ENCODE measurements at regions not wholly inside any gene's neighbourhood (a gene's known extent, or its start where the extent isn't known, plus 50 kb on each side); places are given as distances from the start of the nearest gene placed in this dataset.

GRCh38 chr5:164065266-164065665, 559.8 kb downstream of the MAT2B start:
- no peak for TF ChIP-seq ZNF274 (IDR thresholded peaks at IDR 0.05; ENCODE audit: low read depth, low read length)
- H3K4me3 ChIP-seq (ENCODE audit: low read length), result no peak overlapping the region

DNA sequence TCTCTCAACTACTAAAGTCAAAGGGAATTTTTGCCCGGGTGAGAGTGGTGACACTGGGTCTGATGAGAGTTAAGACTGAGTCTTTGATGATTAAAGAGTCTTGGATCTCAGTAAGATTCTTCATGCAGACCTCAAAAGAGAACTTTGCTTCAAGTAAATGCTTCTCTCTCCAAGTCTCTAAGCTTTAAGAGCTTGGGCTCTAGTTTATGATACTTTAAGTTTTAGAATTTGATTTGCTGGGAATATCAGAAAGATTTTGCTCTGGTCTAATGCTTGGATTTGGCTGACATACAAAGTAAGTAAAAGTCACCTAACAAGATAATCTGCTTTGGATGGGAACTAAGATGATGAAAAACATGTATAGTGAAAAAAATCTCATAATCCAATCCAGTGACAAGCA, 566.3 kb downstream of the MAT2B start:
- no peak for TF ChIP-seq ZNF274 (IDR thresholded peaks at IDR 0.05; ENCODE audit: low read depth, low read length)
- H3K4me3 ChIP-seq (ENCODE audit: low read length), result no peak overlapping the region

DNA sequence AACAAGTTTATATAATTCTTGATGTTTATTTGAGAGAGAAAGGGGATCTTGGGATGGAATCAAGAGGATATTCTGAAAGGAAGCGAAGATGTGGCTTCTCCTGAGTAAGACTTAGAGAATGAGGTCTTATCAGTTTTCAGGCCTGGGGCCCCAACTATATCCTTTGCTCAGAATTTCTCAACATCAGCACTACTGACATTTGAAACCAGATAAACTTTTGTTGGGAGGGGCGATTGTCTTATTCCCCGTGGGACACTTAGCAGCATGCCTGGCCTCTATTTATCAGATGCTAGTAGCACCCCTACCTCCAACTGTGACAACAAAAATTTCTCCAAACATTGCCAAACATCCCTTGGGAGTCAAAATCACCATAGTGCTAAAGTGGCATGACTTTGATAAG, 567.7 kb downstream of the MAT2B start:
- no peak for TF ChIP-seq ZNF274 (IDR thresholded peaks at IDR 0.05; ENCODE audit: low read depth, low read length)
- no peak overlapping the region for H3K4me3 ChIP-seq (ENCODE audit: low read length)

DNA sequence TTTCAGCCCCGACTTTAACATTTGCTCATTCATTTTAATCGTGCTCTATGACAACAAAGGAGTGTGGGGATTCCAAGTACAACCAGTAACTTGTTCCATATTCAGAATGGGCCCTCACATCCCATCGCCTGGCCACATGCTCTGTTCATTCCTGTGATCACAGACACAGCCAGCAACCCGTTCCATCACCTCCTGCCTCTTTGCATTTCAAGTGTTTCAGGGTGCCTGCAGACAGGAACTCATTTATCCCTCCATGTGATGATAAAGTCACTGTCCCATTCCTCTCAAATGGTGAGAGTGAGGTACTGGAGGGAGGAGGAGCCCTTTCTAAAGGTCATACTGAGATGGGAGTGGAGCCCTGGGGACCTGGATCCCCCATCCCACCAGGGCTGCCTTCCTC, 571.1 kb downstream of the MAT2B start:
- no peak for TF ChIP-seq ZNF274 (IDR thresholded peaks at IDR 0.05; ENCODE audit: low read depth, low read length)
- H3K4me3 ChIP-seq (ENCODE audit: low read length), result no peak overlapping the region

- TF ChIP-seq ZNF274 (IDR thresholded peaks at IDR 0.05; ENCODE audit: low read depth, low read length), result no peak
- H3K4me3 ChIP-seq (ENCODE audit: low read length), result no peak overlapping the region
Observed at GRCh38 chr5:164090358-164090757, 584.9 kb downstream of the MAT2B start.

GRCh38 chr5:164091836-164092235, 586.4 kb downstream of the MAT2B start:
- no peak for TF ChIP-seq ZNF274 (IDR thresholded peaks at IDR 0.05; ENCODE audit: low read depth, low read length)
- no peak overlapping the region for H3K4me3 ChIP-seq (ENCODE audit: low read length)

DNA sequence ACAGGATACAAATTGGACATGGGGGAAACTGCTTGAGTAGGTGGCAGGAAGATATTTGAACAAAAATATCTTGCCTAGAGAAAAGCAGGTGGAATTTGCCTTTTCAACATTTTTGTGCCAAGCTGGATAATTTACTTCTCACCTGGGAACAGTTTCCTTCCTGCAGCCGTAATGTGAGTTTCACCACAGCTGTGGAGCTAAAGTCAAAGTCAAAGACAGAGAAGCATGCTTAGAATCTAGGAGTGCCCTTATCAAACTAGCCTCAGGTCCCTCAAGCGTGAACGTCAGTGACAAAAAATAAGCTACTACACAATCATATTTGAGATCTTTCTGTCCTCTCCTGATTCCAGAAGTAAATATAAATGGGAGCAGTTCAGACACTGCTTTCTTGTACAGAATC, 588.9 kb downstream of the MAT2B start:
- H3K4me3 ChIP-seq (ENCODE audit: low read length), result no peak overlapping the region
- TF ChIP-seq ZNF274 (IDR thresholded peaks at IDR 0.05; ENCODE audit: low read depth, low read length), result no peak

GRCh38 chr5:164097749-164098148, 592.3 kb downstream of the MAT2B start:
- no peak for TF ChIP-seq ZNF274 (IDR thresholded peaks at IDR 0.05; ENCODE audit: low read depth, low read length)
- H3K4me3 ChIP-seq (ENCODE audit: low read length), result no peak overlapping the region

- H3K4me3 ChIP-seq (ENCODE audit: low read length), result no peak overlapping the region
- TF ChIP-seq ZNF274 (IDR thresholded peaks at IDR 0.05; ENCODE audit: low read depth, low read length), result no peak
Observed at GRCh38 chr5:164098531-164098930, 593.1 kb downstream of the MAT2B start.

GRCh38 chr5:164098979-164099378, 593.6 kb downstream of the MAT2B start:
- no peak for TF ChIP-seq ZNF274 (IDR thresholded peaks at IDR 0.05; ENCODE audit: low read depth, low read length)

DNA sequence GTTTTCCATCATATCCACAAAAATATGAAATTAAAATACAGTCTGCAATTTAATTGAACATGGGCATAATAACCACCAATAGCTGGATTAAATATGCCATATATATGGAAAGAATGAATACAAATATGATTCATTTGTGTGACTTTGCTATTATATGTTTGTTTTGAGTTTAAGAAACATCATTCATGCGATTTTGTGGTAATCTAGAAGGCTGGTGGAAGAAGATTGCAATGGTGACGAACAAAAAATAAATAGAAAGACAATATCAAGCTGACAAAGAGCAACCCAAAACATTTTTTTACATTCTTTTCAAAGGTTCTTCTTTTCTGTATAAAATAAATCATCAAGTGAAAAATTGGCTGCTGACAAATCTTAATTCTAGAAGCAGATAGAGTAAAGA, 610.0 kb downstream of the MAT2B start:
- no peak overlapping the region for H3K4me3 ChIP-seq (ENCODE audit: low read length)
- TF ChIP-seq ZNF274 (IDR thresholded peaks at IDR 0.05; ENCODE audit: low read depth, low read length), result no peak

More at GRCh38 chr5:164098979-164099378, 593.6 kb downstream of the MAT2B start:
- H3K4me3 ChIP-seq (ENCODE audit: low read length), result no peak overlapping the region

- no peak for TF ChIP-seq ZNF274 (IDR thresholded peaks at IDR 0.05; ENCODE audit: low read depth, low read length)
- H3K4me3 ChIP-seq (ENCODE audit: low read length), result no peak overlapping the region
Observed at GRCh38 chr5:164119806-164120447, 614.5 kb downstream of the MAT2B start.

GRCh38 chr5:164127527-164127926, 622.1 kb downstream of the MAT2B start:
- no peak overlapping the region for H3K4me3 ChIP-seq (ENCODE audit: low read length)
- no peak for TF ChIP-seq ZNF274 (IDR thresholded peaks at IDR 0.05; ENCODE audit: low read depth, low read length)

GRCh38 chr5:164132358-164132757, 626.9 kb downstream of the MAT2B start:
- no peak for TF ChIP-seq ZNF274 (IDR thresholded peaks at IDR 0.05; ENCODE audit: low read depth, low read length)

GRCh38 chr5:164137095-164137494, 631.7 kb downstream of the MAT2B start:
- no peak overlapping the region for H3K4me3 ChIP-seq (ENCODE audit: low read length)
- no peak for TF ChIP-seq ZNF274 (IDR thresholded peaks at IDR 0.05; ENCODE audit: low read depth, low read length)

More at GRCh38 chr5:164132358-164132757, 626.9 kb downstream of the MAT2B start:
- no peak overlapping the region for H3K4me3 ChIP-seq (ENCODE audit: low read length)

GRCh38 chr5:164139423-164139822, 634.0 kb downstream of the MAT2B start:
- no peak for TF ChIP-seq ZNF274 (IDR thresholded peaks at IDR 0.05; ENCODE audit: low read depth, low read length)
- no peak overlapping the region for H3K4me3 ChIP-seq (ENCODE audit: low read length)
